HG03196 (cell line): ENCODE measurements at regions not wholly inside any gene's neighbourhood (a gene's known extent, or its start where the extent isn't known, plus 50 kb on each side); places are given as distances from the start of the nearest gene placed in this dataset.
"Not testable (repeated sequence)": the region's sequence is repeated elsewhere in the genome, so short reads cannot be mapped to it uniquely, and the experiment has no call there.

Experiments used
- ATAC-seq: cut with Tn5 transposase; IDR thresholded peaks from one replicate; pipeline ENCODE4 v1.9.1; 2021; ENCODE audit not compliant: unreplicated experiment

DNA sequence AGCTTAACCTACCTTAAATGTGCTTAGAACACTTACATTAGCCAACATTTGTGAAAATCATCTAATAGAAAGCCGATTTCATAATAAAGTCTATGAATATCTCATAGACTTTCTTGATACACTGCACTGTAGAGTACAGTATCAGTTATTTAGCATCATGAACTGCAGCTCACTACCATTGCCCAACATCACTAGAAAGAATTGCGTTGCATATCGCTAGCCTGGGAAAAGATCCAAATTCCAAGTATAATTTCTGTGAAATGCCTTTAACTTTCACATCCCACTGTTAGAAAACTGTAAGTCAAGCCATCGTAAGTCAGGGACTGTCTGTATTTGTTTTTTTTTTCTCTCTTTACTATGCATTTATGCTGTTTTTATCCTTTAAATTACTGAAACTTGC is 918.6 kb upstream of the PABPC4L start:
- no peak for ATAC-seq

GRCh38 chr4:135114079-135114478 is 912.5 kb upstream of the PABPC4L start:
- ATAC-seq = no peak

- no peak for ATAC-seq
Measured at GRCh38 chr4:135098061-135098460, 896.5 kb upstream of the PABPC4L start.

- ATAC-seq = no peak
Measured at GRCh38 chr4:135073389-135073788, 871.8 kb upstream of the PABPC4L start.

DNA sequence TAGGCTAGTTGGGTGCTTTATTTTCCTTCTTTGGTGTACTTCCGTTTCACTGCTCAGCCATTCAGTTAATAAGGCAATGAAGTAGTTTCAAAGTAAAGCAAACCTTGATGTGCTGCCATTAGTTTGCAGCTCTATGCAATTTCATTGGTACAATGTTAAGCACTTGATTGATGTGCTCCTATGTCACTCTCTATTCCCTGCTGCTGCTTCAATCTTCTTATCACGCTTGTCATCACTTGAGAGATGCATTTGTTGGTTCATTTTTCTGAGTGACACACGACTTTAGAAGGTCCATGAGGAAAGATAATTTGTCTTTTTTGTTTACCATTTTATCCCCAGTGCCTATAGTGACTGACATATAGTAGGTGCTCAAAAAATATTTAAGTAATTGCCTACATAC is 871.0 kb upstream of the PABPC4L start:
- no peak for ATAC-seq

DNA sequence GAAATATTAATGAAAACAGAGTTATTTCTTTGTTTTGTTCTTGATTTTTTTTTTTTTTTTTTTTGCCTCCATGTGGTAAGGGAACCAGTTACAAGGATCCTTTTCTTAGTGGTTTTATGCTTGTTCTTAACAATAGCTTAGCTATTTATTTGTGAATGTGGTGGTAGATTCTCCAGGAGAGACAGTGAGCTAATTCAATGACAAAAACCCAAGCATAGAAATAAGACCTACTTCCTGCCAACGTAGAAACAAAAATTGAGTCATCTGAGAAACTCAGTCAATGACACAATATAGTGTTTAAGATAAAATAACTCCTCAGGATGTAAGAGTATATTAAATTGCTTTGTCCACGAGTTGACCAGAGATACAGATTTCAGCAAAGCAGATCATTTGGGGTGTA is 863.8 kb upstream of the PABPC4L start:
- ATAC-seq = no peak

GRCh38 chr4:135050086-135050717 is 848.6 kb upstream of the PABPC4L start:
- no peak for ATAC-seq

- no peak for ATAC-seq
Measured at GRCh38 chr4:135032670-135033069, 831.1 kb upstream of the PABPC4L start.

DNA sequence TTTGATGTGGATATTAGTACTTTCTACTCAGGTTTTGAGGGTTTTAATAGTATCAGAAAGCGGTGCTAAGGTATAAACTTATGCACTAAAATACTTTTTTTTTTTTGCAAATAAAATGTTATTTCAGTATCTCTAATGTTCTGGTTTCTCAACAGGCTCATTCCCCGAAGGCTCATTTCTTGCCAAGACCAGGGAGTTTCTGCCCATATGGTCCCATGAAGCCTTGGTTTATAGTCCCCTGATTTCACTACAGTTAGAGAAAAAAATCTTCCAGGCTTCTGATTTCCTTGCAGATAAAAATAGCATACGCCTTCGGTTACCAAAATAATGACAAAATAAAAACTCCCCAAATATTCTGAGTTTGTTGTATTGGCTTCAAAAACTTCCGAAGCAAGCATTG is 814.2 kb upstream of the PABPC4L start:
- ATAC-seq = no peak

GRCh38 chr4:135007400-135007799 is 805.8 kb upstream of the PABPC4L start:
- no peak for ATAC-seq

GRCh38 chr4:134999169-134999568 is 797.6 kb upstream of the PABPC4L start:
- ATAC-seq = no peak

DNA sequence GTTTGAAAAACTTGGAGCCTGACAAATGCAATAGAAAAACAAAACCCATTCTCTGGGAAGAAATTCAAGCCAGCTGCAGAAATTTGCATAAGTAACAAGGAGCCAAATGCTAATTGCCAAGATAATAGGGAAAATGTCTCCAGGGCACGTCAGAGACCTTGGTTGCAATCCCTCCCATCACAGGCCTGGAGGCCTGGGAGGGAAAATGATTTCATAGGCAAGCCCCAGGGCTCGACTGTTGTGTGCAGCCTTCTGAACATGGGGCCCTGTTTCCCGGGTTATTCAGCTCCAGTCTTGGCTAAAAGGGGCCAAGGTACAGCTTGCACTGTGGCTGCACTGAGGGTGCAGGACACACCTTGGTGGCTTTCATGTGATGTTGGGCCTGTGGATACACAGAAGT is 760.4 kb upstream of the PABPC4L start:
- ATAC-seq = no peak

DNA sequence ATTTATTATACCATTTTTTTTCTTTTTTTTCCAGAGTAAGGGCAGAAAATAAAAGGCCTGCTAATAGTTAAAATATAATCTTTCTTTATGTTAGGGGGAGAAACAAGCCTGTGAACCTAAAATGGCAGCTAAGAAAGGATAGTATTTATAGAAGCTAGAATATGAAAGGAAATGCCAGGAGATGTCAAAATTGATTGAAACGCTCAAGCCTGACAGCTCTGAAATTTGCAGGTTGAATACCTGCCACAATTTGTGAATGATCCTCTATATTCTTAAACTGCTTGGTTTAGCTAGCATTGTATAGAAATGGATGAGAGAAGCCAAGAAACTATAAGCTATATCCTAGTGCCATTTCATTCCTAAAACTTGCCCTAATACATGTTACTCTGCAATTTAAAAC is 757.3 kb upstream of the PABPC4L start:
- no peak for ATAC-seq

DNA sequence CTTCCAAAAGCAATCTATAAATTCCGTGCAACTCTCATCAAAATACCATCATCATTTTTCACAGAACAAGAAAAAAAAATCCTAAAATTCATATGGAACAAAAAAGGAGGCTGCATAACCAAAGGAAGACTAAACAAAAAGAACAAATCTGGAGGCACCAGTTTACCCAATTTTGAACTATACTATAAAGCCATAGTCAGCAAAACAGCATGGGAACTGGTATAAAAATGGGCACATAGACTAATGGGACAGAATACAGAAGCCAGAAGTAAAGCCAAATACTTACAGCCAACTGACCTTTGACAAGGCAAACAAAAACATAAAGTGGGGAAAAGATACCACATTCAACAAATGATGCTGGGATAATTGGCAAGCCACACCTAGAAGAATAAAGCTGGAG is 753.5 kb upstream of the PABPC4L start:
- no peak for ATAC-seq

- ATAC-seq = no peak
Measured at GRCh38 chr4:134952775-134953174, 751.2 kb upstream of the PABPC4L start.

DNA sequence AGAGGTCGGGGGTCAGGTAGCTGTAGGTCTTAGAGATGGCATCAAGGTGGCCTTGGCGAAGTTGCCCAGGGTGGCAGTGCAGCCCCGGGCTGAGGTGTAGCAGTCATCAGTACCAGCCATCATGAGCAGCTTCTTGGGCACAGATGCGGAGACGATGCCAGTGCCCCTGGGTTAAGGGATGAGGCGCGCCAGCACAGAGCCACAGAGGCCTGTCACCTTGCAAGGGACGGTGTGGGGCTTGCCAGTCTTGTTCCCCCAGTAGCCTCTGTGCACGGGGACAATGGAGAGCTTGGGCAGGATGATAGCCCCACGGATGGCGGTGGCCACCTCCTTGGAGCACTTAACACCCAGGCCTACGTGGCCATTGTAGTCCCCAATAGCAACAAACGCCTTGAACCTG is 750.7 kb upstream of the PABPC4L start:
- no peak for ATAC-seq

DNA sequence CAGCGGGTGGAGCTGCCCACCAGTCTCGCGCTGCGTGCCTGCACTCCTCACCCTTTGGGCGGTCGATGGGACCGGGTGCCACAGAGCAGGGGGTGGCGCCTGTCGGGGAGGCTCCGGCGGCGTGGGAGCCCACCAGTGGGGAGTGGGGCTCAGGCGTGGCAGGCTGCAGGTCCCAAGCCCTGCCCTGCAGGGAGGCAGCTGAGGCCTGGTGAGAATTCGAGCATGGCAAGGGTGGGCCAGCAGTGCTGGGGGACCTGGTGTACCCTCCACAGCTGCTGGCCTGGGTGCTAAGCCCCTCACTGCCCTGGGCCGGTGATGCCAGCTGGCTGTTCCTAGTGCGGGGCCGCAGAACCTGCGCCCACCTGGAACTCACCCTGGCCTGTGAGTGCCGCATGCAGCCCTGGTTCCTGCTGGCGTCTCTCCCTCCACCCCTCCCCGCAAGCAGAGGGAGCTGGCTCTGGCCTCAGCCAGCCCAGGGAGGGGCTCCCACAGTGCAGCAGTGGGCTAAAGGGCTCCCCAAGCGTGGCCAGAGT is 746.6 kb upstream of the PABPC4L start:
- no peak for ATAC-seq

DNA sequence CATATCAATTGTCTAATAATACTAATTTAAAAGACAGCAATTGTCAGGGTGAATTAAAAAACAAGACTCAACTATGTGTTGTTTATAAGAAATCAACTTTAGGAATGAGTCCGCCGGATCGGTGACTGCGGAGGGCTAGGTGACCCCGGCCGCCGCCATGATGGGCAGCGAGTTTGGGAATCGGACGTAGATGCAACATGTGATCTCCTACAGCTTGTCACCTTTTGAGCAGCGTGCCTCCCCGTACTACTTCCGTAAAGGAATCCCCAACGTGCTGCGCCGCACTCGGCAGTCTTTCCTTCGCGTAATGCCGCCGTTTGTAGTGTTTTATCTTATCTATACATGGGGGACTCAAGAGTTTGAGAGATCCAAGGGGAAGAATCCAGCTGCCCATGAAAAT is 742.5 kb upstream of the PABPC4L start:
- no peak for ATAC-seq

DNA sequence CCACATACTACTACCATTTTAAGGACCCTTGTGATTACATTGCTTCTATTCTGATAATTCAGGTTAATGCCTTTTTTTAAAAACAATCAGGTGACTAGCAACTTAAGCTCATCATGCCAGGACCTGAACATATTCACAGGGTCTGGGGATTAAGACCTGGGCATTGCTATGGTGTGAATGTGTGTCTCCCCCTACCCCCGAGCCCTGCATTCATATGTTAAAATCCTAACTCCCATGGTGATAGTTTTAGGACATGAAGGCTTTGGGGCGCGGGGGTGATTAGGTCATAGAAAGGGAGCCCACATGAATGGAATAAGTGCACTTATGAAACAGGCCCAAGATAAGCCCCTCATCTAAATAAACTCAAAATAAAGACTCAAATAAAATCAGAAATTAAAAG is 734.4 kb upstream of the PABPC4L start:
- ATAC-seq = no peak

GRCh38 chr4:134935320-134935719 is 733.7 kb upstream of the PABPC4L start:
- ATAC-seq = no peak

DNA sequence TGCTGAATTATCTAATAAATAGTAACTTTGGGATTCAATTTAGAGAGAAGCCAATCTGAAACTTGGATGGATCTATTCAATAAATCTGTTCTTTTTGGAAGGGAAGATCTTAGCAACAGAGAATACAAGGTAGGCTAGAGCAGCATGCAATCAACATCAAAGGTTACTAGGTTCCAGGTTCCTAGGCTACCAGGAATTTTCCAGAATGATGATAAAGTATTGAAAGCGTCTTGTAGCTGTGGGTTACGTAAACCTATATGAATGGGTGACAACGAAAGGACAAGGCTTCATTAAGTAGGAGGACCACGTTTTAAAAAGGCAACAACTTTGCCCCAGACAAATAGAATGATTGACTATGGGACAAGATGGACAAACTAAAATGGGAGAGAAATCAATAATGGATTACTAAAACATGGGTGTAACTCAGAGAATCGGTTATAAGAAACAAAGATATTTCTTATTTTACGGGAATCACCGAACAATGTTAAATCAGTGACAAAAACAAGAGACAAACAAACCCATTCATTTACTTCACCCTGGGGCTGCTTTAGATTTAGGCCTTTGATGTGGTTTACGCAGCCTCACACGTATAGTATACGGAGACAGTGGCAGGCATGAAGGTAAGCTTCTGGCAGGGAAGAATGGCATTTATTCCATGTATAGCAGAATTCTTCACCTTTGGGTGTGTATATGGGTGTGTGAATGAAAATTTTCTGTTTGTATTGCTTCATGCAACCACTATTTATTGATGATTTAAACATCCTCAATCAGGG is 732.6 kb upstream of the PABPC4L start:
- ATAC-seq = no peak

DNA sequence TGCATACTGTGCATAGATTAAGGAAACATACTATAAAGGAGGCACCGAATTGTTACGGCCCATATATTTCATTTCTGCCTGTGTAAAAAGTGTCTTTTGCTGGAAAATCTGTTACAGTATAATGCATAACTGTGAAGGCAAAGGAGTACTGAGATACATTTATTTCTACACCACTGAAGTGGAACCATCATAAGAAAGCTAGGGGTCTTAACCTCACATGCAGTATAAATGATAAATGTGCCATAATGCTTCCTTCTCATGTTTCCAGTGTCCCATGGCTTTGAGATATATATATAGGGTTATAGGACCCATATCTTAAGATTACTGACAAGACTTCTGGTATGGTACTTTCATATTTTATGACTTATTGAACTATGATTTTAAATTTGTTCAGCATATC is 713.8 kb upstream of the PABPC4L start:
- ATAC-seq = no peak

- ATAC-seq = not testable (repeated sequence)
Measured at GRCh38 chr4:134914250-134914649, 712.7 kb upstream of the PABPC4L start.
